GM19372 (cell line): ENCODE measurements at regions not wholly inside any gene's neighbourhood (a gene's known extent, or its start where the extent isn't known, plus 50 kb on each side); places are given as distances from the start of the nearest gene placed in this dataset.

ENCODE experiments used
- ATAC-seq: cut with Tn5 transposase; IDR thresholded peaks from one replicate; pipeline ENCODE4 v1.9.1; 2021; ENCODE audit warnings: mild to moderate bottlenecking, low read depth, moderate library complexity; ENCODE audit not compliant: unreplicated experiment

GRCh38 chr2:181821049-181821448 lies 70.5 kb upstream of the ITPRID2 start:
- no peak for ATAC-seq

GRCh38 chr2:181822097-181822496 lies 69.4 kb upstream of the ITPRID2 start:
- no peak for ATAC-seq

- no peak for ATAC-seq
Measured at GRCh38 chr2:181823405-181823804, 68.1 kb upstream of the ITPRID2 start.

GRCh38 chr2:181828122-181828705 lies 63.3 kb upstream of the ITPRID2 start:
- ATAC-seq: no peak

- ATAC-seq: no peak
Measured at GRCh38 chr2:181829230-181829629, 62.3 kb upstream of the ITPRID2 start.

- no peak for ATAC-seq
Measured at GRCh38 chr2:181832015-181832414, 59.5 kb upstream of the ITPRID2 start.

GRCh38 chr2:181836583-181836982 lies 54.9 kb upstream of the ITPRID2 start:
- no peak for ATAC-seq

- no peak for ATAC-seq
Measured at GRCh38 chr2:181837563-181837962, 54.0 kb upstream of the ITPRID2 start.

GRCh38 chr2:181839811-181840210 lies 51.7 kb upstream of the ITPRID2 start:
- ATAC-seq: no peak

- ATAC-seq: no peak
Measured at GRCh38 chr2:181841079-181841478, 50.5 kb upstream of the ITPRID2 start.
